GM21576 (cell line): ENCODE measurements at regions not wholly inside any gene's neighbourhood (a gene's known extent, or its start where the extent isn't known, plus 50 kb on each side); places are given as distances from the start of the nearest gene placed in this dataset.
"Not testable (repeated sequence)": the region's sequence is repeated elsewhere in the genome, so short reads cannot be mapped to it uniquely, and the experiment has no call there.

Source experiments
- ATAC-seq: cut with Tn5 transposase; IDR thresholded peaks from one replicate; pipeline ENCODE4 v1.9.1; 2021; ENCODE audit warnings: mild to moderate bottlenecking, moderate library complexity; ENCODE audit not compliant: unreplicated experiment

GRCh38 chr4:180962268-180962667, 1280.9 kb upstream of the TENM3 start:
- ATAC-seq, result no peak

GRCh38 chr4:180966312-180966711, 1276.9 kb upstream of the TENM3 start:
- ATAC-seq, result no peak

GRCh38 chr4:180967936-180968335, 1275.3 kb upstream of the TENM3 start:
- ATAC-seq, result no peak

- ATAC-seq, result no peak
These were observed 1269.3 kb upstream of the TENM3 start for GRCh38 chr4:180973894-180974293.

- no peak for ATAC-seq
These were observed 1252.3 kb upstream of the TENM3 start for GRCh38 chr4:180990931-180991330.

- ATAC-seq, result no peak
These were observed 1249.9 kb upstream of the TENM3 start for GRCh38 chr4:180993244-180993836.

- no peak for ATAC-seq
These were observed 1248.5 kb upstream of the TENM3 start for GRCh38 chr4:180994722-180995121.

- ATAC-seq, result no peak
These were observed 1244.0 kb upstream of the TENM3 start for GRCh38 chr4:180999217-180999616.

- no peak for ATAC-seq
These were observed 1239.1 kb upstream of the TENM3 start for GRCh38 chr4:181004056-181004455.

GRCh38 chr4:181006499-181007260, 1236.5 kb upstream of the TENM3 start:
- no peak for ATAC-seq

- no peak for ATAC-seq
These were observed 1235.5 kb upstream of the TENM3 start for GRCh38 chr4:181007751-181008150.

- ATAC-seq, result no peak
These were observed 1235.0 kb upstream of the TENM3 start for GRCh38 chr4:181008164-181008563.

- ATAC-seq, result no peak
These were observed 1230.0 kb upstream of the TENM3 start for GRCh38 chr4:181013162-181013561.

- ATAC-seq, result no peak
These were observed 1226.2 kb upstream of the TENM3 start for GRCh38 chr4:181017038-181017437.

- no peak for ATAC-seq
These were observed 1224.7 kb upstream of the TENM3 start for GRCh38 chr4:181018472-181018871.

GRCh38 chr4:181018913-181019312, 1224.3 kb upstream of the TENM3 start:
- ATAC-seq, result no peak

GRCh38 chr4:181020456-181020855, 1222.7 kb upstream of the TENM3 start:
- ATAC-seq, result no peak

- no peak for ATAC-seq
These were observed 1222.0 kb upstream of the TENM3 start for GRCh38 chr4:181021213-181021612.

GRCh38 chr4:181030135-181030921, 1212.9 kb upstream of the TENM3 start:
- ATAC-seq, result not testable (repeated sequence)

GRCh38 chr4:181030961-181031360, 1212.2 kb upstream of the TENM3 start:
- no peak for ATAC-seq

- ATAC-seq, result no peak
These were observed 1199.7 kb upstream of the TENM3 start for GRCh38 chr4:181043486-181043885.

GRCh38 chr4:181046809-181047208, 1196.4 kb upstream of the TENM3 start:
- ATAC-seq, result no peak
